Stimulated activated CD4-positive, alpha-beta T cell treated with anti-CD3 and anti-CD28 coated beads, Interleukin-1b, Interleukin-23, amount 100 ng/mL, for 48 hours (primary cell): ENCODE measurements at regions not wholly inside any gene's neighbourhood (a gene's known extent, or its start where the extent isn't known, plus 50 kb on each side); places are given as distances from the start of the nearest gene placed in this dataset.

Source experiments
- DNase-seq: peaks from one replicate; pipeline ENCODE4 v3.0.0-alpha.2; 2020

DNA sequence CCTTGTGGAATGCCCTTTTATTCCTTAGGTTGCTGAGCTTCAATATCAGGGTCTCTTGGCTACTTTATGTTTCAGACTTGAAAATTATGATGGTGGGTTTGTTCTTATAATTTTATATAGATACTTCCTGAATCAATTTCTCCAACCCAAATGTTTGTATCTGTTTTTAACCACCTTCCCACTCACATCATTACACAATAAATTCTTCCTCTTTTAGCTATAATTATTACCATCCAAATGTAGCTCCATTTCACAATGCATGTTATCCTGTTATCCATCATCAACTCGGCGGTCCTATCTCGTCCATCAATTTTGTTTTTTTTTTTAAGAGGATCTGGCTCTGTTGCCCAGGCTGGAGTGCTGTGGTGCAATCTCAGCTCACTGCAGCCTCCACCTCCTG lies 357.6 kb upstream of the ZP4 start:
- DNase-seq = no peak

DNA sequence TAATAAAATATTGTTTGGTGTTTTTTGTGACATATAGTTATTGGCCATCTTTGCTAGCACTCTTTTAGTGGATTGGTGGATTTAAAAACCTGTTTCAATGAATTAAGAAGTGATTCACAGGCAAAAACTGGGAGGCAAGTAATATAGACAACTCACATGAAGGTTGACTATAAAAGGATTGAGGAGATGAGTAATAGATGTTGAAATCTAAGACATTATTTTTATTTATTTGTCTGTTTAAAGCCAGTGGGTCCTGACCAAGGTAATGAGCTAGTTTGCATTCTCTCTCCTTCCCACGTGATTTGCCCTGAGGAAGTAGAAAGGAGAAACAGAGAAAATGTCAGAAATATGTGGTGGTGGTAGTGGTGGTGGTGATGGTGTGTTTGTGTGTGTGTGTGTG lies 351.5 kb upstream of the ZP4 start:
- no peak for DNase-seq

DNA sequence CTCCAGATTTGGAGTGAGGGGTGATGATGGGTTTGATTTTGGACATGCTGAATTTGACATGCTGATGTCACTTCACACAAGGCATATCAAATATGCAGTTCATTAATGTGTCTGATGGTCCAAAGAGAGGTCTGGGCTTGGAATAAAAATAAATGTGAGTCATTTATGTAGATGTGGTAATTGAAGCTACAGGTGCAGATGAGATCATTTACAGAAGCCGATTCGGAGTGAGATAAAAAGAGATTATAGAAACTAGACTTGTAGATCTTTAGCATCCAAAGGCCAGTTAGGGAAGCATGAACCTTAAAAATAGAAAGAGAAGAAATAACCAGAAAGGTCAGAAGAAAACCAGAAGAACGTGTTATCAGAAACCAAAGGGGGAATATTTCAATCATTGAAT lies 350.9 kb upstream of the ZP4 start:
- DNase-seq = no peak

DNA sequence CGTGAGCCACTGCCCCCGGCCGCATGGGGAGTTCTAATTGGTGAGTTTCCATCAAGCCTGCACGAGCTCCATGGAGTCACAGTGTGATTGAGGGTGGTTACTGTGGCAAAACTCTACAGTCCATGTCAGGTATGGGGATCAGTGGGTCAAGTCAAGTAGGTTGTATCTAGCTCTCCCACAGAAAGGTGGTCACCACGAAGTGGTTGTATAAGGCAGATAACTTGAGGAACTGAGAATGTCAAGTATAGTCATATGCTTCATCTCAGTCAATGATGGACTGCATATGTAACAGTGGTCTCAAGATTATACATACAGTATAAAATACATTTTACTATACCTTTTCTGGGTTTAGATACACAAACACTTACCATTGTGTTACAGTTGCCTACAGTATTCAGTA lies 348.6 kb upstream of the ZP4 start:
- DNase-seq = no peak

DNA sequence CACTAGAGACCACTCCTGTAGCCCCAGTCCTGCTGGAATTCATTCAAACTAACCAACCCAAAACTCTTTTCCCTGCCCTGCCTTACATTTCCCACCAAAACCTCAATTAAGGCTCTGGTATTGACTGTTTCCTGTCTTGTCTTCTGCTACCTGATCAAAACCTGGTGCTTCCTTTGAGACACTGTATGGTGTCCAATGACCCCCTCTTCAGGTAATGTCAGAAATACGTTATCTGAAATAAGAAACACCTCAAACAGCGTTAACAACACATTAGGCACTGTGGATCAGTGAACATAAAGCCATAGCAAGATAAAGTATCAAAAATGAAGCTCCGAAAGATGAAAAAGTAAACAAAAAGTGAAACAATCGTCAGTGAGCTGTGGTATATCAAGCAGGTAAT lies 343.2 kb upstream of the ZP4 start:
- DNase-seq = no peak

DNA sequence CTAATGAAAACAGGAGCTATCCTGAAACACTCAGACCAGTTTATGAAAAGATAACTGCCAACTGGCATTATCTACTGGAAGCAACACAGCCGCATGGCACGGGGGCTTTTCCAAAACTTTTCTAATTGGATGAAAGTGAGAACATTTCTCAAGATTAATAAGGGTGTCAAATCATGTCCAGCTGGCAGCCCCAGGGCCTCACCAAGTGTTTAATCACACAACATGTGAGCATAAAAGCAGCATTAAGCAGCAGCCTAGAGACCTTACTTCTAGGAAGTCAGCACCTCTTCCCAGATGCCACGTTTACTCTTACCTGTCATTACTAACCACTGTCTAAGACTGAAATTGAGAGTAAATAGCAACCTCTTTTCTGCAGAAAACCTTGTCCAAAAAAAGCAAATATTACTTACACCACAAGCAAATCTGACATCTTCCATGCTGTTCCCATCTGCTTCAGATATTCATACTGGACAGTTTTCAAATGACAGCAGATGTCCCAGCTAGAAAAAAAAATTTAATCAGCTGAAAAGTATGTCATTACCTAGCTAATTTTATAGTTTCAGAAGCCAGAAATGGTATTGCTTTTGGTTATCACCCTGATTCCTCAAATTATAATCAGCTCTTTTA lies 341.5 kb upstream of the ZP4 start:
- DNase-seq = no peak

DNA sequence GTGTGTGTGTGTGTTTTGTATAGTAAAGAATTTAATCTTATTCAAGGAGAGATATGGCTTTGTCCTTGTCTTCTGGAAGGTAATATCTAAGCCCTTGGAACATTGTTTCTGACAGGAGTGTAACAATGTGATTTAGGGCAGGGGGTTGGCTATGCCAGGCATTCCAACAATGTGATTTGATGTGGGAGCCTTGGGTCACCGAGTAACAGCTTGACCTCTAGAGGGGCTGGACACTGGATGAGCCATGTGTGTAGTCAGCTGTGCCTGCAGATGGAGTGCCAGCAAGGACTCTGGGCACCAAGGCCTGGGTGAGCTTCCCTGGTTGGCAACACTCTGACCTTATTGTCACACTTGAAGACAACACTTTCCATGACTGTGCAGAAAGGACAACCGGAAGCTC lies 336.1 kb upstream of the ZP4 start:
- no peak for DNase-seq

DNA sequence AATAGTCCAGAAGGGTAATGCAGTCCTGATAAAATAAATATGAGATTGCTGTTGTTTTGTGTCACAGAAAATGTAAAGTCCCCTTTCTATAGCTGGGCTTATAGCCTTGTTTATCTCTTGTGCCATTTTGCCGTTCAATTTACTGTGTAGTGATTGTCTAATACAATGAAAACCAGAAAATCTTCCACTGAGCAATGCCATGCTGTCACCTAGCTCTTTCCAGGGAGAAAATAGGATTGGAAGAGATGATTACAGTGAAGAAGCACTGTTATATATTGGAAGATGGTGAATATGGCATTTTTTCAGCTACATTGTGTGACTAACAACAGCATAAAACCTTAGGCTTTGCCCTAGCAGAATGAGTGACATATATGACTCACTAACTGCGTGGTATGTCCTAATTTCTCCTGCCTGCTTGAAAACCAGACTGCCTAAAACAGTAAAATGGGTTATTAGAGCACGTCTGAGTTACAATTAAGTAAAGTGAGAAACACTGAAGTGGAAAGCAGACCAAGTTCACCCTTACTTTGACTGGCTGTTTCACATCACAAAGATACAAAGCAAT lies 332.4 kb upstream of the ZP4 start:
- no peak for DNase-seq

DNA sequence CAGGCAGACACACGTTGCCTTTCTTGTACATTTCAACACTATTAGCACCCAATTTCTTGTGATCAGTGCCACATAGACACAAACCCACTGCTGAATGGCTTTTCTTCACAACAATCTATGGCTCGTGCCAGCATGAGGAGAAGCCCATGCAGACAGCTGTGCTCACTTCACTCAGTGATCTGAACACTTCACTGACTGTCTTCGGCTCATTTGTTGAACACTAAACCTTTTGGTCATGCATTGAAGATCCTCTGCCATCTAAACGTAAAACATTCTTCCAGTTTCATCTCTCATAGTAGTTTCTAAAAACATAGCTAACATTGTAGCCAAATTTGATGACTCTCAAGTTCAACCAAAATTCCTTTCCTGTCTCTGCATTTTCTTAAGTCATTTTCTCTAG lies 331.0 kb upstream of the ZP4 start:
- DNase-seq = no peak

DNA sequence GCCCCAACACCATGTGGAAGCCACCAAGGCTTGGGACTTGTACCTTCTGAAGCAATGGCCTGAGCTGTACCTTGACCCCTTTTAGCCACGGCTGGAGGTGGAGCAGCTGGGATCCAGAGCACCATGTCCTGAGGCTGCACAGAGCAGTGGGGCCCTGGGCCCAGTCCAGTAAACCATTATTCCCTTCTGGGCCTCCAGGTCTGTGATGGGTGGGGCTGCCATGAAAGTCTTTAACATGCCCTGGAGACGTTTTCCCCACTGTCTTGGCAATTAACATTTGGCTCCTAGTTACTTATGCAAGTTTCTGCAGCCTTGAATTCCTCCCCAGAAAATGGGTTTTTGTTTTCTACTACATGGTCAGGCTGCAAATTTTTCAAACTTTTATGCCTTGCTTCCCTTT lies 323.7 kb upstream of the ZP4 start:
- no peak for DNase-seq

DNA sequence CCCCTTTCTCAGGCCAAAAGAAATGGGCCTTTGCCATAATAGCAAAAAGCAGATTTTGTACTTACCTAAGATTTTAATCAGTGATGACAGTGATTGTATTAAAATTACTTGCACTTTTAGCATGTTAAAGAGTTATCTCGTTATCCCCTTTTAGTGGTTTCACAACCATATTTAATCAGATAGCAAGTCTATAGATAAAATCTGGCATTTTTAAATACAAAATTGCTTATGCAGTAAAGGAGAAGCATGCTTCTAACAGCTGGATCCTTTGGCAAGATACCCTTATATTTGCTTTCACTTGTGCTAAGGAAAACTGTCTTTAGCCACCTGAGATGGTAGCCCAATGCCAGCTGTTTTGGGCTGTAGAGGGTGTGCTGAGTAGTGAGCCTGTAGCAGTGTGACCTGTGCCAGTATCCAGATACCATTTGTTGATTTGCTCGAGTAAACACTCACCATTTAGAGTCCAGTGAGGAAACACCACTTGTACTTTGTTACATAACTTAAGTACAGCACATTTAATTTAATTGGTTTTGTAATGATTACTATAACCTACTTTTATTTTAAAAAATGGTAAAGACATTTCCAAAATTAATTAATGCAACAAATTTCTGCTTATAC lies 314.4 kb upstream of the ZP4 start:
- no peak for DNase-seq

DNA sequence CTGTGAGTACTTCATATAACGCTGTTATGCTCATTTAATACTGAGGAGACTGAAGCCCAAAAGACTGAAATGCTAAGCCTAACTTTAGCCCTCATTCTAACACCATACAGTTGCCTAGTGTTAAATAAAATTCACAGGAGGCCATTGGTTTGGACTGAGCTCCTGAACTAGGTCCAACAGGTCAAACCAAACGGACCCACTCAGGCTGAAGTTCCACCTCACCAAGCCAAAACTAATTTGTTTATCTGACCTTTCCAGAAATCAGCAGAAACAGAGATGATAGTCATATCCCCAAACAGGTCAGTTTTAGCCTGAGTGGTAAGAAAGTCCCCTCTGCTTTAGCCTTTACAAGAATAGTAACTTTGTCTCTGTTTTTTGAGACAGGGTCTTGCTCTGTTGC lies 311.3 kb upstream of the ZP4 start:
- DNase-seq = no peak

DNA sequence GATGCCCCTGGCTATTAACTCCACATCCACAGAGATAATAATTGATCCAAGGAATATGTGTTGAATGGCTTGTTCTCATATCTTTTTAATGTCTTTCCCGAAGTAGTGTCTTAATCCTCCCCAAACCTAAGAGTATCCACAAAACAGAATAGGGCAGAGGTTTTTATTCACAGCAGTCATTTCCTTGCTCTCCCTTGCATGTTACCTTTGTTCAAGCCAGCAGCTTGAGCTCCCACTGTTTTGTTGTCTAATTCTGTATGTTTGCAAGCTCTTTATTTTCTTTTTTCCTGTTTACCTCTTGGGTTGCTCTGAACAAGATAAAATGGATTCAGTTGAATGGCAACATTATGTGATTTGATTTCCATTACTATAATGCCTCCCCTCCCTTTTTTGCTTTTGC lies 308.6 kb upstream of the ZP4 start:
- no peak for DNase-seq

DNA sequence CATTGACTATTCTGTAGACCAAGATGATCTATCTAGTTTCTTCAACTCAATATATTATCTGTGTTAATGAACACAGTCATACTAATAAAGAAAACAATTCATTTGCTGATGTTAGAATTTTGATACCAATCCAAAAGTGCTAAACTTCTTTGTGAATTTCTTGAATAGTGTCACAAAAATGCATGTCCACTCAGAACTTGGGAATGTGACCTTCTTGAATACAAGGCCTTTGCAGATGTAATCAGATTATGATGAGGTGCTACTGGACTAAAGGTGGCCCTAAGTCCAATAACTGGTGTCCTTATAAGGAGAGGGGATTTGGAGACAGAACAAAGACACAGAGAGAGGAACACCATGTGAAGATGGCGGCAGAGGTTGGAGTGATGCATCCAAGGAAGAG lies 305.8 kb upstream of the ZP4 start:
- no peak for DNase-seq

DNA sequence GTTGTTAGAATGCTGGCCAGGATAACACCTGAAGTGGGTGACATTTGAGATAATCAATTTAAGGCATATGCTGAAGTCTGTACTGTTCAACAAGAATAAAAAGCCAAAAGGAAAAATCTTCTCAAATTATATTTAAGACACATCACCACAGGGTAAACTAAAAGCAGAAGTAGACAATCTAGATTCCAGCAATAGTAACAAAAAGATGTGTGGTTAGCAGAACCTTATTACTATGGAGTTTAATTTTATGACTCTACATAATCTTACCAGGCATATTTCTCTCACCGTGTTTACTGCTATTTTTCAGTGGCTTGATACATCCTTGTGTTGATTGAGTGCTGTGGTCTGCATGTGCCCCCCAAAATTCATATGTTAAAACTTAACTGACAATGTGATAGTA lies 300.4 kb upstream of the ZP4 start:
- no peak for DNase-seq

DNA sequence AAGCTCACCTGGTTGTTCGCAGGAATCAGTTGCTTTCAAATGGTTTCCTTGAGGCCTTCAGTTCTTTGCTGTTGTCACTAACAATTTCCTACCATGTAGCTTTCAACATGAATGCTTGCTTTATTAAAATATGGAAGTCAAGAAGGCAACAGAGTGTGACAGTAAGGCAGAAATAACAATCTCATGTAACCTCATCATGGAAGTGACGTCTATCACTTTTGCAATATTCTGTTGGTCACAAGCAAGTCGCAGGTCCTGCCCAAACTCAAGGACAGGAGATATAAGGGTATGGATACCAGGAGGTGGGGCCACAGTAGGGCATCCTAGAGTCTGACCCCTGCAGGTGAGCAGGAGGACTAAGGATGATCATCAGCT lies 296.8 kb upstream of the ZP4 start:
- DNase-seq = no peak

DNA sequence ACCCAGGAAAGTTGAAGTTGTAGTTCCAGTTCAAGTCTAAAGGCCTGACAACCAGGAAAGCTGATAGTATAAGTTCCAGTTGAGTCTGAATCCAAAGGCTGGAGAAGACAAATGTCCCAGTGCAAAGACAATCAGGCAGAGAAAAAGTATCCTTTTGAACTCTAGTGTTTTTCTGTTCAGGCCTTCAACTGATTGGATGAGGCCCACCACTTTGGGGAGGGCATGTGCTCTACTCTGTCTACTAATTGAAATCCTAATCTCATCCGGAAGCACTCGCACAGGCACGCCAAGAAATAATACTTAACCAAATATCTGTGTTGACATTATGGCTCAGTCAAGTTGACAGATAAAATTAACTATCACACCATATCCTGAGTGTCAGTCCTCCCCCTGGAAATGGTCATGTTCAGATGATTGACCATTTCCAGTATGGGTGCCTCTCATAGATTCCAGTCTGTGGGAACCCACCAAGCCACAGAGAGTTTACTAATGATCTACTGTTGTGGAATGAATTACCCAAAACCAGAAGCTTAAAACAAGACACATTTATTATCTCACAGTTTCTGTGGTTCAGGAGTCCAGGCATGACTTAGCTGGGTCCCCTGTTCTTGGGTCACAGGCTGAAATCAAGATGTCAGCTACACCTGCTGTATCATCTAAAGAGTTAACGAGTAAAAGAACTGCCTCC lies 296.3 kb upstream of the ZP4 start:
- no peak for DNase-seq

DNA sequence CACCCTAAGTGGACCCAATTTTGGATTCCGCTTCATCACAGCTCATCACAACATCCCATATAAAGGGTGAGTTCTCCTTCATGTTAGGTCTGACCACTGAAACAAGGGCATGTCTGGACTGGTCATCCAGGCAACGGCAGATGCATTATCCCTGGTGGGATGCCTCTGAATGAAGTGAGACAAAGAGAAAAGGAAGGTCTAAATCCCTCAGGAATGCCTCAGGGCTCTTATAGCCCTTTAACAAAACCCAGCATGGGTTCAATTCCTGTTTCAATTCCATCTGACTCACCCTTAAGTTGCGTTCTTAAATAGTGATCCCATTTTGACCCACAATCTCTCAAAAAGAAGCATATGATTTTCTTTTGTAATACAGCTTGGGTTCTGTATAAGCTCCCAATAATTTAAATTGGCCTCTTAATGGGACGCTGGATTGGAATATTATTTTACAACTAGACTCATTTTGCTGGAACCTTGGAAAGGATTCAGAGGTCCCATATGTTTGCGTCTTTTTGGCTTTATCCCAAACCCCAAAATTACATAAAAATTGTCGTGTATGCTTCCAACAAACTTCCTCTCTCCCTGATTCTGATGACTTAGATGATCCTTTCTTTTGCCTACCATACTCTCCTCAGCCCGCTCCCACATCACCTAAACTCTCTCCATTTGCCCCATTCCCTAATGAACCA lies 287.4 kb upstream of the ZP4 start:
- no peak for DNase-seq

DNA sequence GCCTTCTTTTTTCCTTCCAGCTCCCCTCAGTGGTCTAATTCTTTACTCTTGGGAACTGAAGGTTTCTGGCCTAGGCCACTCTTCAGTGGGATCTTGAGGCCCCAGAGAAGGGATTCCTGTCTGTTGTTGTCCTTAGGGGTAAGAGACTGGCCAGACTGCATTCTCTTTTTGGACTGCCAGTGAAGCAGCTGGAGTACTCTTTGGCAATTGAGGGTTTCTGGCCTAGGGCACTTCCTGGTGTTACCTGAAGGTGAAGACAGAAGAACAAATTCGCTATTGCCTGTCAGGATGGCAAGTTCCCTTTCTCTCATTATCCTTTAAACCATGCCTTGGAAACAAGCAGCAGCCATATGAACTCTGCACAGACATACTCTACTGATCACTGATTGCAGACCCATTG lies 286.6 kb upstream of the ZP4 start:
- DNase-seq = no peak

DNA sequence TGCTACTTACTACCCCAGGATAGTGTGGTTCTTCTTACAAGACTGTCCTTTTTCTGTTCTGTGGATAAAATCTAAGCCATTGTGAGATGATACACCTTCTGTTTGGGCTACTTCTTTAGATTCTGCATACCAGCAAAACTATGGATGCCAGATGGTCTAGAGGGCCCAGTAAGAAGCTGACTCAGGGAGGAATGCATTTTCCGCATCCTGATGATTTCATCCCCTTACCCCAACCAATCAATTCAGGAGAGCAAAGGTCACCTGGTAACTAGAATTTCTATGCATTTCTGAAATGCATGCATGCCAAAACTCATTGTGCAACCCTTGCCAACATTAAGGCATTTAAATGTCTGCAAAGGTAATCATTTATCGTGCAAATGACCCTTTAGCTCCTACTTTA lies 285.7 kb upstream of the ZP4 start:
- DNase-seq = no peak

DNA sequence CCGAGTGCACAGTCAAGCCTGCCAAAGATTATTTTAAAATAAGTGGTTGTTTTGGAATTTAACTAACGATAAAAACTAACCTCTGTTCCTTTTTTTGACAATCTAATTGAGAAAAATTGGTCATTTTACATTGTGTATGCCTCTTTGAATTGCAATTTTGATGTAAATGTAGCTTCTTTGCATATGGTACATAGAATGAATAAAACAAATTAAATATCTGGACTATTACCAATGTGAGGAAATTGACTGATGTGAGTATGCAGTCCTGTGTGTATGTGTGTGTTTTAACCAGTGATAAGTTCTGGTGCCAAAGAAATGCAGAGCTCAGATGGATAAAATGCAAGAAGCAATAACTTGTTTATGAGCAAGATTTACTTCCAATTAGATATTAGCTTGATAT lies 281.3 kb upstream of the ZP4 start:
- DNase-seq = no peak

DNA sequence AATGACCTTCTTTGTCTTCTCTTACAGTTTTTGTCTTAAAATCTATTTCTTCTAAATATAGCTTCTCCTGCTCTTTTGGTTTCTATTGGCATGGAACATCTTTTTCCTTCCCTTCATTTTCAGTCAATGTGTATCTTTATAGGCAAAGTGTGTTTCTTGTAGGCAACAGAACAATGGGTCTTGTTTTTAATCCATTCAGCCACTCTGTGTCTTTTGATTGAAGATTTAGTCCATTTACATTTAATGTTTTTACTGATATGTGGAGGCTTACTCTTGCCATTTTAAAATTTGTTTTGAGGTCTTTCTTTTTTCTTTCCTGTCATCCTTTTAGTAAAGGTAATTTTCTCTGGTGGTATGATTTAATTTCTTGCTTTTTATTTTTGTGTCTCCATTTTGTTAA lies 271.2 kb upstream of the ZP4 start:
- DNase-seq = no peak

DNA sequence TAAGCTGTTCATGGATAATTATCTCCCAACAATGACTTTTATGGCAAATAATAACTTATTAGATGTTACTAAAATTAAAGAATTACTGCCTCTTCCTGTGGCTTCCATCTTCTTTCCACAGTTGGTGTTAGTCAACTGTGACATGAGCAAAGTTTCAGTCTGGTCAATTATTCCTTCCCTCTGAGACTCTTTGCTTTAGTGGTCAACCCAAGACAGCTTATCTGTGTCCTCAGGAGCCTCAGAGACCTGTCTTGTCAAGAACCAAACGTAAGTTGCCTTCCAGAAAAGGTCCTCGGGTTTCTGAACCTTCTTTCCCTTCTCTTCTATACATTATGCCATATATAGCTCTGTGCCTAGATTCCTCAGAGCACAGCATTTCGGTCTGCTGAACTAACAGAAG lies 263.2 kb upstream of the ZP4 start:
- no peak for DNase-seq

DNA sequence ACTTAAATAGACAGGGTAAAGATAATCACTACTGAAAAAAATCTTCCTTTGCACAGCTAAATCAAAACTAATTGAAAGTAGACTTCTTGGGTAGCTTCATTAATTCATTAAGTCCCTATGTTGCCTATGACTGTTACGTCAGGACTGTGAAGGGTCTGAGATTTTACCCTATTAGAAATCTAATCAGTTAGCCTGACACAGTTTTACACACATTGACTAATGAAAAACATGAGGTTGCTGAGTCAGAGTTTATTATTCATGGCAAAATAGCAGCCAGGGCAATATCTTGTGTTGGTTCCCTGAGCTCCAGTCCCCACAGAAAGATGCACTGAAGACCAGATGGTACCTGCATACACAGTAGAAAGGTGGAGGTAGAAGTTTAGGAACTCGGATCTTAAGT lies 262.5 kb upstream of the ZP4 start:
- no peak for DNase-seq
